RPMI8226 (cell line): ENCODE measurements at regions not wholly inside any gene's neighbourhood (a gene's known extent, or its start where the extent isn't known, plus 50 kb on each side); places are given as distances from the start of the nearest gene placed in this dataset.

Experiments
- DNase-seq: peaks from one replicate; pipeline ENCODE4 v3.0.0-alpha.2; 2015

- no peak for DNase-seq
Measured at GRCh38 chr12:88665071-88665470, 84.8 kb upstream of the KITLG start.

- DNase-seq: no peak
Measured at GRCh38 chr12:88662961-88663360, 82.7 kb upstream of the KITLG start.

GRCh38 chr12:88662093-88662492, 81.8 kb upstream of the KITLG start:
- DNase-seq: no peak

GRCh38 chr12:88658009-88658408, 77.7 kb upstream of the KITLG start:
- no peak for DNase-seq

GRCh38 chr12:88650715-88651114, 70.4 kb upstream of the KITLG start:
- DNase-seq: no peak

GRCh38 chr12:88648625-88649024, 68.4 kb upstream of the KITLG start:
- no peak for DNase-seq

GRCh38 chr12:88646824-88647223, 66.6 kb upstream of the KITLG start:
- no peak for DNase-seq

- DNase-seq: no peak
Measured at GRCh38 chr12:88645816-88646215, 65.5 kb upstream of the KITLG start.

- no peak for DNase-seq
Measured at GRCh38 chr12:88644946-88645702, 64.9 kb upstream of the KITLG start.

GRCh38 chr12:88643685-88644084, 63.4 kb upstream of the KITLG start:
- no peak for DNase-seq

- no peak for DNase-seq
Measured at GRCh38 chr12:88642675-88643431, 62.6 kb upstream of the KITLG start.

- no peak for DNase-seq
Measured at GRCh38 chr12:88638966-88639760, 58.9 kb upstream of the KITLG start.

- no peak for DNase-seq
Measured at GRCh38 chr12:88638388-88638787, 58.1 kb upstream of the KITLG start.

- no peak for DNase-seq
Measured at GRCh38 chr12:88634008-88634407, 53.7 kb upstream of the KITLG start.

- DNase-seq: no peak
Measured at GRCh38 chr12:88633312-88633711, 53.0 kb upstream of the KITLG start.

- DNase-seq: no peak
Measured at GRCh38 chr12:88630561-88630960, 50.3 kb upstream of the KITLG start.
